Neural cell (in vitro differentiated cells): ENCODE measurements at regions not wholly inside any gene's neighbourhood (a gene's known extent, or its start where the extent isn't known, plus 50 kb on each side); places are given as distances from the start of the nearest gene placed in this dataset.

Experiments used
- H2AFZ ChIP-seq: fragments of 200-600, 300-800 bp; sonication (generic), shearing (Covaris generic); 2 replicates; pipeline ENCODE4 v1.6.0; 2014; ENCODE audit warnings: low read depth, mild to moderate bottlenecking, antibody characterized with exemption, low read length, moderate library complexity
- H3F3A ChIP-seq: fragments of 200-600 bp; shearing (Covaris generic); 2 replicates; pipeline ENCODE4 v1.6.1; 2016; ENCODE audit warnings: mild to moderate bottlenecking, moderate library complexity, mixed read lengths, antibody characterized with exemption, low read length; ENCODE audit not compliant: insufficient read depth, poor library complexity, severe bottlenecking
- H3K27ac ChIP-seq: fragments of 200-600, 300-800 bp; sonication (generic), shearing (Covaris generic); 2 replicates; pipeline ENCODE4 v1.5.1; 2014; ENCODE audit warnings: mild to moderate bottlenecking, low read length, moderate library complexity
- H3K27me3 ChIP-seq: fragments of 300-800, 200-600 bp; sonication (generic), shearing (Covaris generic); 2 replicates; pipeline ENCODE4 v1.6.0; 2014; ENCODE audit warnings: mild to moderate bottlenecking, low read depth, low read length, moderate library complexity; ENCODE audit not compliant: insufficient read depth
- H3K36me3 ChIP-seq: fragments of 300-800, 200-600 bp; sonication (generic), shearing (Covaris generic); 2 replicates; pipeline ENCODE4 v1.5.1; 2014; ENCODE audit warnings: mild to moderate bottlenecking, antibody characterized with exemption, low read length, moderate library complexity; ENCODE audit not compliant: insufficient read depth
- H3K4me2 ChIP-seq: fragments of 300-800, 200-600 bp; sonication (generic), shearing (Covaris generic); 2 replicates; pipeline ENCODE4 v1.6.0; 2014; ENCODE audit warnings: mild to moderate bottlenecking, low read length
- H3K4me3 ChIP-seq: fragments of 300-800, 200-600 bp; sonication (generic), shearing (Covaris generic); 2 replicates; pipeline ENCODE4 v1.5.1; 2014; ENCODE audit warnings: mild to moderate bottlenecking, low read length, moderate library complexity
- H3K79me2 ChIP-seq: fragments of 200-600 bp; shearing (Covaris generic); replicated peaks from 2 replicates; pipeline ENCODE4 v1.6.0; 2014; ENCODE audit warnings: mild to moderate bottlenecking, low read length, moderate library complexity; ENCODE audit not compliant: insufficient read depth
- H3K9ac ChIP-seq: fragments of 300-800, 200-600 bp; sonication (generic), shearing (Covaris generic); 2 replicates; pipeline ENCODE4 v1.6.1; 2016; ENCODE audit warnings: mild to moderate bottlenecking, low read length, mixed read lengths
- H3K9me2 ChIP-seq: fragments of 200-600 bp; shearing (Covaris generic); 2 replicates; pipeline ENCODE4 v1.6.1; 2016; ENCODE audit warnings: mild to moderate bottlenecking, low read length, mixed read lengths; ENCODE audit not compliant: insufficient read depth
- H3K9me3 ChIP-seq: fragments of 200-600, 300-800 bp; sonication (generic), shearing (Covaris generic); 2 replicates; pipeline ENCODE4 v1.6.1; 2016; ENCODE audit warnings: mild to moderate bottlenecking, mixed run types, low read length, moderate library complexity, mixed read lengths
- H4K20me1 ChIP-seq: fragments of 200-600 bp; shearing (Covaris generic); 2 replicates; pipeline ENCODE4 v1.6.1; 2016; ENCODE audit warnings: mild to moderate bottlenecking, mixed run types; ENCODE audit not compliant: insufficient read depth
- EP300 ChIP-seq: fragments of 450-650 bp; conservative IDR thresholded peaks from 2 replicates; pipeline ENCODE4 v1.6.1; 2014; ENCODE audit warnings: antibody characterized with exemption, mild to moderate bottlenecking, moderate library complexity; ENCODE audit not compliant: poor library complexity, severe bottlenecking
- EZH2 ChIP-seq: fragments of 200-600, 300-800 bp; shearing (Covaris generic), sonication (generic); IDR thresholded peaks from 2 replicates; pipeline ENCODE4 v1.6.1; 2014; ENCODE audit warnings: antibody characterized with exemption, low read length, borderline replicate concordance, mild to moderate bottlenecking; ENCODE audit not compliant: insufficient read depth, poor library complexity, severe bottlenecking
- MXI1 ChIP-seq: fragments of 450-650 bp; conservative IDR thresholded peaks from 2 replicates; pipeline ENCODE4 v1.6.1; 2014; ENCODE audit warnings: antibody characterized with exemption, mild to moderate bottlenecking; ENCODE audit not compliant: poor library complexity, severe bottlenecking
- POLR2AphosphoS5 ChIP-seq: IDR thresholded peaks from 2 replicates; pipeline ENCODE4 v1.6.1; 2012
- RAD21 ChIP-seq: fragments of 450-650 bp; conservative IDR thresholded peaks from 2 replicates; pipeline ENCODE4 v1.6.1; 2014; ENCODE audit warnings: antibody characterized with exemption, mild to moderate bottlenecking, moderate library complexity
- SMC3 ChIP-seq: fragments of 450-650 bp; conservative IDR thresholded peaks from 2 replicates; pipeline ENCODE4 v1.6.1; 2014; ENCODE audit warnings: antibody characterized with exemption, mild to moderate bottlenecking, moderate library complexity; ENCODE audit not compliant: poor library complexity
- TAF1 ChIP-seq: IDR thresholded peaks from 2 replicates; pipeline ENCODE4 v1.6.1; 2012; ENCODE audit warnings: low read depth
- TF ChIP-seq, protein P1 (sequence below): fragments of 450-650 bp; IDR thresholded peaks from 2 replicates; pipeline ENCODE4 v1.5.1; 2014; ENCODE audit warnings: antibody characterized with exemption, mild to moderate bottlenecking, moderate library complexity; ENCODE audit not compliant: poor library complexity, severe bottlenecking
- TF ChIP-seq, protein P2 (sequence below): IDR thresholded peaks from 2 replicates; pipeline ENCODE4 v1.6.1; 2012; ENCODE audit warnings: borderline replicate concordance

DNA sequence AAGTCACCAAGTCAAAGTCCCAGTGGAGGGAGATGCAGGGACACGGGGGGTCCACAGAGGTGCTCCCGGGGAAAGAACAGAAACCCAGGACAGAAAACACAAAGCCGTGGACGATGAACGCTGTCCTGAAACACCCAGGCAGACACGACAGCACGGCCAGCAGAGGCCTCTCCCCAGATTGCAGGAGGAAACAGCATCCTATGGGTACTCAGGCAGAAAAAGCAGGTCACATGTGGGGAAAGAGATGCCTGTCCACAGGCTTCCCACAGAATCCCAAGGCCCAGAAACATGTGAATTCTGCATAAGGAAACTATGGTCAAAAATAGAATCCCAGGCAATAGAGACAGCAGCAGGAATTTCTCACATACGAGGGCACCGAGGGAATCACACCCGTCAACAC lies 53.6 kb upstream of the ADGRA1 start:
- no peak for TF ChIP-seq EP300
- TF ChIP-seq, protein P1, sequence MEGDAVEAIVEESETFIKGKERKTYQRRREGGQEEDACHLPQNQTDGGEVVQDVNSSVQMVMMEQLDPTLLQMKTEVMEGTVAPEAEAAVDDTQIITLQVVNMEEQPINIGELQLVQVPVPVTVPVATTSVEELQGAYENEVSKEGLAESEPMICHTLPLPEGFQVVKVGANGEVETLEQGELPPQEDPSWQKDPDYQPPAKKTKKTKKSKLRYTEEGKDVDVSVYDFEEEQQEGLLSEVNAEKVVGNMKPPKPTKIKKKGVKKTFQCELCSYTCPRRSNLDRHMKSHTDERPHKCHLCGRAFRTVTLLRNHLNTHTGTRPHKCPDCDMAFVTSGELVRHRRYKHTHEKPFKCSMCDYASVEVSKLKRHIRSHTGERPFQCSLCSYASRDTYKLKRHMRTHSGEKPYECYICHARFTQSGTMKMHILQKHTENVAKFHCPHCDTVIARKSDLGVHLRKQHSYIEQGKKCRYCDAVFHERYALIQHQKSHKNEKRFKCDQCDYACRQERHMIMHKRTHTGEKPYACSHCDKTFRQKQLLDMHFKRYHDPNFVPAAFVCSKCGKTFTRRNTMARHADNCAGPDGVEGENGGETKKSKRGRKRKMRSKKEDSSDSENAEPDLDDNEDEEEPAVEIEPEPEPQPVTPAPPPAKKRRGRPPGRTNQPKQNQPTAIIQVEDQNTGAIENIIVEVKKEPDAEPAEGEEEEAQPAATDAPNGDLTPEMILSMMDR: no peak
- TF ChIP-seq, protein P2, sequence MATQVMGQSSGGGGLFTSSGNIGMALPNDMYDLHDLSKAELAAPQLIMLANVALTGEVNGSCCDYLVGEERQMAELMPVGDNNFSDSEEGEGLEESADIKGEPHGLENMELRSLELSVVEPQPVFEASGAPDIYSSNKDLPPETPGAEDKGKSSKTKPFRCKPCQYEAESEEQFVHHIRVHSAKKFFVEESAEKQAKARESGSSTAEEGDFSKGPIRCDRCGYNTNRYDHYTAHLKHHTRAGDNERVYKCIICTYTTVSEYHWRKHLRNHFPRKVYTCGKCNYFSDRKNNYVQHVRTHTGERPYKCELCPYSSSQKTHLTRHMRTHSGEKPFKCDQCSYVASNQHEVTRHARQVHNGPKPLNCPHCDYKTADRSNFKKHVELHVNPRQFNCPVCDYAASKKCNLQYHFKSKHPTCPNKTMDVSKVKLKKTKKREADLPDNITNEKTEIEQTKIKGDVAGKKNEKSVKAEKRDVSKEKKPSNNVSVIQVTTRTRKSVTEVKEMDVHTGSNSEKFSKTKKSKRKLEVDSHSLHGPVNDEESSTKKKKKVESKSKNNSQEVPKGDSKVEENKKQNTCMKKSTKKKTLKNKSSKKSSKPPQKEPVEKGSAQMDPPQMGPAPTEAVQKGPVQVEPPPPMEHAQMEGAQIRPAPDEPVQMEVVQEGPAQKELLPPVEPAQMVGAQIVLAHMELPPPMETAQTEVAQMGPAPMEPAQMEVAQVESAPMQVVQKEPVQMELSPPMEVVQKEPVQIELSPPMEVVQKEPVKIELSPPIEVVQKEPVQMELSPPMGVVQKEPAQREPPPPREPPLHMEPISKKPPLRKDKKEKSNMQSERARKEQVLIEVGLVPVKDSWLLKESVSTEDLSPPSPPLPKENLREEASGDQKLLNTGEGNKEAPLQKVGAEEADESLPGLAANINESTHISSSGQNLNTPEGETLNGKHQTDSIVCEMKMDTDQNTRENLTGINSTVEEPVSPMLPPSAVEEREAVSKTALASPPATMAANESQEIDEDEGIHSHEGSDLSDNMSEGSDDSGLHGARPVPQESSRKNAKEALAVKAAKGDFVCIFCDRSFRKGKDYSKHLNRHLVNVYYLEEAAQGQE: no peak
- no peak for TF ChIP-seq RAD21
- no peak for TF ChIP-seq TAF1
- no peak for TF ChIP-seq SMC3
- no peak for TF ChIP-seq POLR2AphosphoS5
- TF ChIP-seq EZH2: no peak
- TF ChIP-seq MXI1: no peak
- H3K79me2 ChIP-seq: no peaks in the 10 kb centered on the region

DNA sequence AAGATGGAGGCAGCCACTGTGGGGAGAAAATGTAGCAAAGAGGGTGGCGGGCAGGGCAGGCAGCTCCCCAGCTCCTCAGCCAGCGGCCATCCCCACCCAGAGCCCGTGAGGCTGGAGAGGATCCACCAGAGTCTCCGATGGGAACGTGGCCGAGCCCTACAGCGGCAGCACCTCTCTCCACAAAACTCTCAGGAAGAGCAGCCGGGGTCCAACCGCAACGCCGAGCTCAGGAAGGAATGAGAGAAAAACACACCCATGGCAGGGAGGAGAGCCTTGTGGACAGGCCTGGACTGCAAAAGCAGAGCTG lies 54.0 kb upstream of the ADGRA1 start:
- Histone ChIP-seq H3F3A (no peaks in the 10 kb centered on the region), H3K79me2 (no peaks in the 10 kb centered on the region), H3K9me3 (no peaks in the 10 kb centered on the region), H3K4me3 (no peak overlapping the region), H2AFZ (no peak overlapping the region), H3K27me3 (no peaks in the 10 kb centered on the region), H3K9me2 (no peaks in the 10 kb centered on the region), H3K9ac (no peak overlapping the region), H3K27ac (no peak overlapping the region), H3K36me3 (no peaks in the 10 kb centered on the region), H3K4me2 (no peak overlapping the region), H4K20me1 (no peaks in the 10 kb centered on the region)
- TF ChIP-seq, protein P2: no peak
- TF ChIP-seq EP300 (no peak), POLR2AphosphoS5 (no peak), TAF1 (no peak), RAD21 (no peak), MXI1 (no peak), SMC3 (no peak), EZH2 (no peak)
- TF ChIP-seq, protein P1: no peak

More for the DNA sequence above, 53.6 kb upstream of the ADGRA1 start:
- H3K4me2 ChIP-seq: no peak overlapping the region
- H3K27ac ChIP-seq: no peak overlapping the region
- H3K36me3 ChIP-seq: no peaks in the 10 kb centered on the region
- no peaks in the 10 kb centered on the region for H3F3A ChIP-seq
- no peaks in the 10 kb centered on the region for H3K27me3 ChIP-seq
- no peaks in the 10 kb centered on the region for H3K9me2 ChIP-seq
- no peaks in the 10 kb centered on the region for H4K20me1 ChIP-seq
- H3K9me3 ChIP-seq: no peaks in the 10 kb centered on the region
- H3K9ac ChIP-seq: no peak overlapping the region
- no peak overlapping the region for H2AFZ ChIP-seq
- no peak overlapping the region for H3K4me3 ChIP-seq
